Lung (tissue), 11 donors: ENCODE measurements at regions not wholly inside any gene's neighbourhood (a gene's known extent, or its start where the extent isn't known, plus 50 kb on each side); places are given as distances from the start of the nearest gene placed in this dataset.
"Not testable (repeated sequence)": the region's sequence is repeated elsewhere in the genome, so short reads cannot be mapped to it uniquely, and the experiment has no call there.

Source experiments
- ATAC-seq: fragments of 200-7000 bp; cut with Tn5 transposase; one replicate; pipeline ENCODE4 v1.9.1; 2020; ENCODE audit warnings: moderate number of reproducible peaks; ENCODE audit not compliant: insufficient read depth, low FRiP score
- DNase-seq, 3 donors: peaks; one replicate each; pipeline ENCODE4 v3.0.0-alpha.2; 2013 to 2017
- H3K27ac ChIP-seq, 2 donors: one replicate each; pipeline ENCODE4 v1.5.1; 2013; ENCODE audit warnings: mild to moderate bottlenecking in 2 of 2, moderate library complexity in 2 of 2, control low read depth in 1 of 2, inconsistent platforms in 1 of 2, low read depth in 1 of 2, low read length in 1 of 2
- H3K27me3 ChIP-seq, 3 donors: one replicate each; pipeline ENCODE4 v1.5.1; 2013; ENCODE audit warnings: low read length in 2 of 3; ENCODE audit not compliant: control insufficient read depth in 3 of 3, insufficient read depth in 3 of 3
- H3K36me3 ChIP-seq, 4 donors: one replicate each; pipeline ENCODE4 v1.5.1; 2013; ENCODE audit warnings: low read length in 4 of 4, mild to moderate bottlenecking in 1 of 4, moderate library complexity in 1 of 4; ENCODE audit not compliant: control insufficient read depth in 4 of 4, insufficient read depth in 4 of 4
- H3K4me1 ChIP-seq, 5 donors: one replicate each; pipeline ENCODE4 v1.5.1; 2013; ENCODE audit warnings: low read length in 5 of 5, mild to moderate bottlenecking in 2 of 5, moderate library complexity in 1 of 5; ENCODE audit not compliant: control insufficient read depth in 5 of 5, insufficient read depth in 5 of 5
- H3K4me3 ChIP-seq: one replicate; pipeline ENCODE4 v1.5.1; 2013; ENCODE audit warnings: mild to moderate bottlenecking, control low read depth, moderate library complexity
- H3K9ac ChIP-seq, 2 donors: one replicate each; pipeline ENCODE4 v1.5.1; 2013; ENCODE audit warnings: low read length in 2 of 2, control low read depth in 1 of 2; ENCODE audit not compliant: insufficient read depth in 1 of 2
- H3K9me3 ChIP-seq, 4 donors: one replicate each; pipeline ENCODE4 v1.5.1; 2013; ENCODE audit warnings: low read length in 3 of 4, mild to moderate bottlenecking in 1 of 4, moderate library complexity in 1 of 4; ENCODE audit not compliant: control insufficient read depth in 4 of 4, insufficient read depth in 3 of 4
- CTCF ChIP-seq: IDR thresholded peaks from 2 replicates; pipeline ENCODE4 v1.5.1; 2012; ENCODE audit warnings: mild to moderate bottlenecking; ENCODE audit errors: control extremely low read depth, extremely low read depth
- WGBS, 2 donors: extraction: QIAGEN DNeasy Blood & Tissue Kit; methylation state at CpG; one replicate each; pipeline ENCODE4 v1.1.7; 2013; 5-methylcytosine and 5-hydroxymethylcytosine counted together
- donor health status: control.
- donor health status: control.
- donor health status: Bipolar disorder and iron deficiency.
- donor health status: healthy.
- donor health status: DM: yes; HTN: yes; CAD: no.

- ATAC-seq = no peak
- no peaks in the 10 kb centered on the region for H3K9me3 ChIP-seq
- H3K4me1 ChIP-seq = peaks cover 0 to 6% (median 2%) of the 10 kb centered on the region in 5 donors
- DNase-seq = no peak
- no peak for TF ChIP-seq CTCF
- H3K36me3 ChIP-seq = no peaks in the 10 kb centered on the region
- H3K4me3 ChIP-seq = no peak overlapping the region
- no peak overlapping the region for H3K27ac ChIP-seq
- WGBS, 2 donors = 70 to 82% methylated on average over 9 of the region's 9 CpGs
- no peak overlapping the region for H3K9ac ChIP-seq
- H3K27me3 ChIP-seq = no peaks in the 10 kb centered on the region
These were observed 248.7 kb upstream of the NPVF start for GRCh38 chr7:25476863-25477499.

- H3K4me1 ChIP-seq, H3K27me3 ChIP-seq, H3K27ac ChIP-seq, H3K4me3 ChIP-seq, ATAC-seq, H3K9me3 ChIP-seq, H3K36me3 ChIP-seq, H3K9ac ChIP-seq: not testable (repeated sequence)
- DNase-seq = peak in 1 of 3 donors; percentile 29
These were observed 249.9 kb upstream of the NPVF start for GRCh38 chr7:25478221-25478620.

GRCh38 chr7:25478925-25479324, 250.6 kb upstream of the NPVF start:
- H3K9ac ChIP-seq = no peak overlapping the region
- H3K4me3 ChIP-seq = no peak overlapping the region
- WGBS, 2 donors = 55 to 77% methylated on average over 2 of the region's 2 CpGs
- no peaks in the 10 kb centered on the region for H3K9me3 ChIP-seq
- DNase-seq (no peak), ATAC-seq (no peak)
- H3K4me1 ChIP-seq = peaks cover 0 to 12% (median 6%) of the 10 kb centered on the region in 5 donors
- H3K27me3 ChIP-seq = no peaks in the 10 kb centered on the region
- TF ChIP-seq CTCF = no peak
- no peaks in the 10 kb centered on the region for H3K36me3 ChIP-seq
- no peak overlapping the region for H3K27ac ChIP-seq

- Histone ChIP-seq H3K9ac (no peak overlapping the region), H3K4me3 (no peak overlapping the region), H3K4me1 (peaks cover 0 to 39% (median 16%) of the 10 kb centered on the region in 5 donors), H3K27me3 (no peaks in the 10 kb centered on the region), H3K27ac (no peak overlapping the region), H3K36me3 (no peaks in the 10 kb centered on the region), H3K9me3 (no peaks in the 10 kb centered on the region)
- no peak for ATAC-seq
- no peak for TF ChIP-seq CTCF
- peak in 1 of 3 donors; percentile 40 for DNase-seq
These were observed 253.6 kb upstream of the NPVF start for GRCh38 chr7:25481891-25482290.
